NCI-H446 treated with DMSO at 0.1 percent for 48 hours (cell line): ENCODE measurements at regions not wholly inside any gene's neighbourhood (a gene's known extent, or its start where the extent isn't known, plus 50 kb on each side); places are given as distances from the start of the nearest gene placed in this dataset.
"Not testable (repeated sequence)": the region's sequence is repeated elsewhere in the genome, so short reads cannot be mapped to it uniquely, and the experiment has no call there.

Experiments
- DNase-seq: peaks from one replicate; lab custom pipeline; 2025; lab: John Stamatoyannopoulos, UW

DNA sequence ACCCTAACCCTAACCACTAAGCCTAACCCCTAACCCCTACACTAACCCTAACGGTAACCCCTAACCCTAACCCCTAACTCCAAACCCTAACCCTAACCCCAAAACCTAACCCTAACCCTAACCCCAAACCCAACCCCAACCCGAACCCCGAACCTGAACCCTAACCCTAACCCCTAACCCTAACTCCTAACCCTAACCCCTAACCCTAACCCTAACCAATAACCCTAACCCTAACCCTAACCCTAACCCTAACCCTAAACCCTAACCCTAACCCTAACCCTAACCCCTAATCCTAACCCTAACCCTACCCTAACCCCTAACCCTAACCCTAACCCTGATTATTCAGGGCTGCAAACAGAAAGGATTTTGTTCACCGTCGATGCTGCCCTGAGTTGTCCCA lies 144.6 kb upstream of the DUSP22 start:
- not testable (repeated sequence) for DNase-seq

DNA sequence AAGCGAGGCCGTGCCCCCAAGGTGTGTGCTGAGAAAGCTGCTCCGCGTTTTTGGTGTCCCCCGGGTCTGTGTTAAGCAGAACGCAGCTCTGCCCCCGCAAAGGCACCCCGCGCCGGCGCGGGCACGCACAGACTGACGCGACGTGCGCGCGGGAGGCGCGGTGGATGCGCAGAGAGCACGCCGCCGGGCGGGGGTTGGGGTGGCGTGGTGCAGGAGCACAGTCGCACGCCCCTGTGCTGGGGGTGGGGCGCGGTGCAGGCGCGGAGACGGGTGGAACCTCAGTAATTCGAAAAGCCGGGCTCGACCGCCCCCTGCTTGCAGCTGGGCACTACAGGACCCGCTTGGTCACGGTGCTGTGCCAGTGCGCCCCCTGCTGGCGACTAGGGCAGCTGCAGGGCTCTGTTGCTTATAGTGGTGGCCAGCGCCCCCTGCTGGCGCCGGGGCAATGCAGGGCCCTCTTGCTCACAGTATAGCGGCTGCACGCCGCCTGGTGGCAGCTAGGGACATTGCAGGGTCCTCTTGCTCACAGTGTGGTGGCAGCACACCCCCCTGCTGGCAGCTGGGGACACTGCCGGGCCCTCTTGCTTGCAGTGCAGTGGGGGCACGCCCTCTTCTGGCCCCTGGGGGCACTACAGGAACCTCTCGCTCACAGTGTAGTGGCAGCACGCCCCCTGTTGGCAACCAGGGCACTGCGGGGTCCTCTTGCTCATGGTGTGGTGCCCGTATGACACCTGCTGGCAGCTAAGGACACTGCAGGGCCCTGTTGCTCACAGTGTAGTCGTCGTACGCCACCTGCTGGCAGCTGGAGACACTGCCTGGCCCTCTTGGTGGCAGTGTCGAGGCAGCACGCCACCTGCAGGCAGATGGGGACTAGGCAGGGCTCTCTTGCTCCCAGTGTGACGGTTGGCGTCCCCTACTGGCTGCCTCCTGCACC lies 144.0 kb upstream of the DUSP22 start:
- DNase-seq, result not testable (repeated sequence)

GRCh38 chr6:150147-150546 lies 142.1 kb upstream of the DUSP22 start:
- DNase-seq, result not testable (repeated sequence)

GRCh38 chr6:152436-152835 lies 139.9 kb upstream of the DUSP22 start:
- DNase-seq, result not testable (repeated sequence)

- not testable (repeated sequence) for DNase-seq
Observed at GRCh38 chr6:153026-153425, 139.3 kb upstream of the DUSP22 start.

GRCh38 chr6:153867-154266 lies 138.4 kb upstream of the DUSP22 start:
- not testable (repeated sequence) for DNase-seq

DNA sequence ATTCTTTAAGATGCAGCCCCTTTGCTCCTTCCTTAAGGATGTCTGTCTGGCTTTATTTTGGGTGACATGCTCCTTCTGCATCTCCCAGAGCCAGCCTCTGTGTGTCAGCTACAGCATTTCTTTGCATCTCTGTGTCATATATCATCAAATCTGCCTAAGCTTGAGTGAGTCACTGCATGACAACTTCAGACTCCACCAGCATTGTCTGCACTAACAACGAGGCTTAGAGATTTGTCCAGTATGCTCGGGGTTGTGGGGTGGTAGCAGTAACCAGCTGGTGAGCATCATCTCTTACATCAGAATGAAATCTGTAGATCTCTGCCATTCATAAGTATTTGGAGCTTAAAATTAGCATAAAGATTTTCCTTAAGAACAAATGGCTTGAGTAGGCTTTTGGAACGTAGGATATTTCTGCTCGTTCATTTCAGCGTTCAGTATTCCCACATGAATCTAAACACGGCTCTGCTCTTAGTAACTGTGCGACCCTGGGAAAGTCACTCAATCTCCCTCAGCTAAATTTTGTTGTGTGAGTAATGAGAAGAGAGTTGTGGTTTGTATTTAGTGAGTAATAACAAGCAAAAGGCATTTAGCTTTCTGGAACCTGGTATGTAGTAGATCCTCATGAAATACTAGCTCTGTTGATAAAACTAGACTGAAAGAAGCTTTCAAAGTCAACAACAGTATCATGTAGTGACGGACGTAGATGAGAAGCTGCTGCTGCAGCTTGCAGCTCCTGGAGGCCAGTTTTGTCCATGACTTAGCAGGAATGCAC lies 137.8 kb upstream of the DUSP22 start:
- not testable (repeated sequence) for DNase-seq

- no peak for DNase-seq
Observed at GRCh38 chr6:156010-156409, 136.3 kb upstream of the DUSP22 start.

- DNase-seq, result not testable (repeated sequence)
Observed at GRCh38 chr6:156441-157140, 135.7 kb upstream of the DUSP22 start.

- not testable (repeated sequence) for DNase-seq
Observed at GRCh38 chr6:157176-157575, 135.1 kb upstream of the DUSP22 start.

DNA sequence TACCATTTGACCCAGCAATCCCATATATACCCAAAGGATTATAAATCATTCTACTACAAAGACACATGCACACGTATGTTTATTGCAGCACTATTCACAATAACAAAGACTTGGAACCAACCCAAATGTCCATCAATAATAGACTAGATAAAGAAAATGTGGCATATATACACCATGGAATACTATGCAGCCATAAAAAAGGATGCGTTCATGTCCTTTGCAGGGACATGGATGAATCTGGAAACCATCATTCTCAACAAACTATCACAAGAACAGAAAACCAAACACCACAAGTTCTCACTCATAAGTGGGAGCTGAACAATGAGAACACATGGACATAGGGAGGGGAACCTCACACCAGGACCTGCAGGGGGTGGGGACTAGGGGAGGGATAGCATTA lies 130.6 kb upstream of the DUSP22 start:
- not testable (repeated sequence) for DNase-seq

- no peak for DNase-seq
Observed at GRCh38 chr6:164720-165119, 127.6 kb upstream of the DUSP22 start.

DNA sequence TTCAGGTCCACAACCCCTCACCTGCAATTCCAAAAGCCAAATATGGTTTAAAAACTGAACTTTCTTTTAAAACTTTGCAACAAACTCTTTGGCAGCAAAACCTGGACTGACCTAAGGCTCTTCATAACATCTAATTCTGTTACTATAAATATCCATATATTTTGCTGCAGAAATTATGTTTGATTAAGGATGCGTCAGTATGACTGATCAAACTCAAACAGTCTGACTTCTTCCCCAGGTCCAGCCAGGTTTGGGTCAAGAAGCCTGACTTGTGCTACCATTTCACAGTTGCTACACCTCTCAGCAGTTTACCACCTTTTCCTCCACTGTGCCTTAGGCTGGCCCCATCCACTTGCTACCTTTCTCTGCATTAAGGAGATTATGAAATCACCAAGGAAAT lies 127.0 kb upstream of the DUSP22 start:
- no peak for DNase-seq

GRCh38 chr6:165906-166305 lies 126.4 kb upstream of the DUSP22 start:
- no peak for DNase-seq

DNA sequence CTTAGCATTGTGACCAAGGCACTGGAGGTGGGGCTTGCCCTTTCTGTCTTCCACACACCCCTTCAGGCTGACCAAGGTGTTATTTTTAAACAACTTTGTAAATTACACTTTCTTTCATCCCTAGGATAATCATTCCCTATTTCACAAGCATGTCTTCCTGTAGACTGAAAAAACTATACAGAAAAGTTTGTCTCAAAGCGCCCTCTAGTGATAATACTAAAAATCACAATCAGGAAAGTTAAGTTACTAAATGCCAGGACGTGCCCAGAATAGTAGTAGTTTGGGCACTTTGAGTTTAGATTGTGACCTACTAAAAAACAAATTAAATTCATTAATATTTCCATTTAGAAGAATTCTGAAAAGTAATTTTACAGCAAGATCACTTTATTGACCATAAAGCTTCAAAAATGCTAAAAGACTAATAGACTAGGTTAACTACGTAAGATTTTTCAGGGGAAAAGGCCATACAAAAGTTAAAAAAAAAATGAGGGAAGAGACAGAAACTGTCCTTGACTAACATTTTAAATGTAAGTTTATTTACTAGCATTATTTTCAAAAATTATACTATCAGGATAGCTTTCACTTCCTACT lies 123.3 kb upstream of the DUSP22 start:
- DNase-seq, result peak; percentile 16

GRCh38 chr6:174036-174435 lies 118.3 kb upstream of the DUSP22 start:
- no peak for DNase-seq

DNA sequence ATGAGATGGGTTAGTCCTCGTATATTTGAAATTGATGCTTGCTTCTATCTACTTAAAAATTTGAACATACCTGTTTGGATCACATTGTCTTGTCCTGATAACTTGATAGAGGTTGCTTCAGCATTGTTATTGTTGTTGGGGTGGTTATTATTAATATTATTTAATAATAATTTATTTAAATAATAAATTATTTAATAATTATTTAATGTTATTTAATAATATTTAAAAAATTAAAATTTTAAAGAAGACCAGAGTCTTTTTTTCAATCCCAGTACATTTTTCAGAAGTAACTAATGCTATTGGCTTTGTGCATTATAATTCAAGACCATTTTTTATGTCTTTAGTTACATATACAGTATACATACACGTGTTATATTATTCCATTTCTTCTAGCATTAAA lies 116.6 kb upstream of the DUSP22 start:
- DNase-seq, result no peak

DNA sequence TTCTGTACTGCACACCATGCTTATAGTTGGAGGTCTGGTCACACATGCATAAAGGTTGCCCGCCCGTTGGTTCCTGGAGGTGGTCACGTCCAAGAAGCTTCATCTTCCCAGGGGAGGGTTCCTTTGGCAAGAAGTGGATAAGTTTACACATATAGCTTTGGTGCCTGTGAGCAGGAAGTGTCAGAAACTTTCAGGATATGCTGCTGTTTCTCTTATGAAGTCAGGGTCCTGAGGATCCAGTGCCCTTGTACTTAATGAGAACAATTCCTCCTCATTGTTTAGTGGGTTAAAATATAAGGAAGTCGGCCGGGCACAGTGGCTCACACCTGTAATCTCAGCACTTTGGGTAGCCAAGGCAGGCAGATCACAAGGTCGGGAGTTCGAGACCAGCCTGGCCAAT lies 115.5 kb upstream of the DUSP22 start:
- DNase-seq, result no peak

DNA sequence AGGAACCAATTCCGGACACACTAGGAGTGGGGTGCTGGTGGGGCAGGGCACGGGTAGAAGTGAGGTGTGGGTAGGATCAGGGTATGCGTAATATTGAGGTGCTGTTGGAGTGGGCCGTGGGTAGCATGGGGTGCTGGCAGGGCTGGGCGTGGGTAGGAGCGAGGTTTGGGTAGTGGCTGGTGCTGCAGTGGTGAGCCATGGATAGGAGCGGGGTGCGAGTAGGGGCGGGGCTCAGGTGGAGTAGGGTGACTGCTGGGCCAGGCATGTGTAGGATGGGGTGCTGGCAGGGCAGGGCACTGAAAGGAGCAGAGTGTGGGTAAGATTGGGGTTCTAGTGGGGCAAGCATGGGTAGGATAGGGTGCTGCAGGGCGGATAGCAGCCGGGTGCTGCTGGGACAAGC lies 114.2 kb upstream of the DUSP22 start:
- DNase-seq, result no peak

DNA sequence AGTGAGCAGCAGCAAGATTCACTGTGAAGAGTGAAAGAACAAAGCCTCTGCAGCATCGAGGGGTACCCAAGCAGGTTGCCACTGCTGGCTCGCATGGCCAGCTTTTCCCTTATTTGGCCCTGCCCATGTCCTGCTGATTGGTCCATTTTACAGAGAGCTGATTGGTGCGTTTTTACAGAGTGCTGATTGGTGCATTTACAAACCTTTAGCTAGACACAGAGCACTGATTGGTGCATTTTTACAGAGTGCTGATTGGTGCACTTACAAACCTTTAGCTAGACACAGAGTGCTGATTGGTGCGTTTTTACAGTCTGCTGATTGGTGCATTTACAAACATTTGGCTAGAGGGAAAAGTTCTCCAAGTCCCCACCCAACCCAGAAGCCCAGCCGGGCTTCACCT lies 113.4 kb upstream of the DUSP22 start:
- not testable (repeated sequence) for DNase-seq

GRCh38 chr6:179340-179950 lies 112.8 kb upstream of the DUSP22 start:
- no peak for DNase-seq
